ENCODE measurements at regions not wholly inside any gene's neighbourhood (a gene's known extent, or its start where the extent isn't known, plus 50 kb on each side); places are given as distances from the start of the nearest gene placed in this dataset.

DNA sequence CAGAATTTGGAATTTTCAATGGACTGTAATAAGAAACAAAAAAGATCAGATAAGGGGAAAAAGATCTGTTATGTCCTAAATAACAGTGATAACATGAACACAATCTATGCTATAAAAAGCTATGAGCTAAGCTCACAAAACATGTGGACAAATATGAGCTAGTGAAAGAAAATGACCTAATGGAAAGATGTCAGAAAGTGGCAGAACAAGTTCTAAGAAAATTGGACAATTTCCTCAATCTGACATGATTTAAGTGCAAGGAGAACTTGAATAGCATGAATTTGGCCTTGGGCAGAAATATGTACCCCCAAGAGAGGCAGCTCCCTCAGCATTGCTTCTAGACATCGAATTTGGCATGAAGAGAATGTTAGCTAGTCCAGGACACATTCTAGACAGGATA is 212.0 kb upstream of the PGR start:
- Histone ChIP-seq H3K4me3 (ENCODE audit: low read depth, low read length) (no peak overlapping the region), H3K27me3 (ENCODE audit: insufficient read depth, low read depth, severe bottlenecking) (no peaks in the 10 kb centered on the region), H3K27ac (no peak overlapping the region), H3K9me3 (ENCODE audit: severe bottlenecking) (no peaks in the 10 kb centered on the region), H3K36me3 (no peaks in the 10 kb centered on the region)
- TF ChIP-seq, protein P1, sequence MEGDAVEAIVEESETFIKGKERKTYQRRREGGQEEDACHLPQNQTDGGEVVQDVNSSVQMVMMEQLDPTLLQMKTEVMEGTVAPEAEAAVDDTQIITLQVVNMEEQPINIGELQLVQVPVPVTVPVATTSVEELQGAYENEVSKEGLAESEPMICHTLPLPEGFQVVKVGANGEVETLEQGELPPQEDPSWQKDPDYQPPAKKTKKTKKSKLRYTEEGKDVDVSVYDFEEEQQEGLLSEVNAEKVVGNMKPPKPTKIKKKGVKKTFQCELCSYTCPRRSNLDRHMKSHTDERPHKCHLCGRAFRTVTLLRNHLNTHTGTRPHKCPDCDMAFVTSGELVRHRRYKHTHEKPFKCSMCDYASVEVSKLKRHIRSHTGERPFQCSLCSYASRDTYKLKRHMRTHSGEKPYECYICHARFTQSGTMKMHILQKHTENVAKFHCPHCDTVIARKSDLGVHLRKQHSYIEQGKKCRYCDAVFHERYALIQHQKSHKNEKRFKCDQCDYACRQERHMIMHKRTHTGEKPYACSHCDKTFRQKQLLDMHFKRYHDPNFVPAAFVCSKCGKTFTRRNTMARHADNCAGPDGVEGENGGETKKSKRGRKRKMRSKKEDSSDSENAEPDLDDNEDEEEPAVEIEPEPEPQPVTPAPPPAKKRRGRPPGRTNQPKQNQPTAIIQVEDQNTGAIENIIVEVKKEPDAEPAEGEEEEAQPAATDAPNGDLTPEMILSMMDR (IDR thresholded peaks at IDR 0.05; ENCODE audit: low read depth, low read length): no peak
- no peak for DNase-seq

DNA sequence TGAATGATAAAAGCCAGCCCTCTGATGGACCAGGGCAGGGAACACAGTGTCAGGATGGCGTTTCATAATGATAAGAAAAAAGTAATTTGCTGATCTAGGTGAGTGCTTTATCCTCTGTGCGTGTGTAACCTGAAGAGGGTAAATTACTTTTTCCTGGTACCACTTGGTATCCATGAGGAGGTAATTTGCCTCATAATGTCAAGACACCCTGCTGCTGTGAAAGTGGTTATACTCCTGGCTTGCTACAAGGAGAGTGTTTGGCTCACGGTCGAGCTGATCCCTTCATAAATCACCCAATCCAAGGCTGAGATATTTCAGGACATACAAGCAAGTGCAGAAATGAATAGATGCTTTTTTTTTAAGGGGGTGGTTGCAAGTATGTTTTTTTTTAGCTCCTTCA is 207.2 kb upstream of the PGR start:
- DNase-seq: no peak
- no peak overlapping the region for H3K4me3 ChIP-seq (ENCODE audit: low read depth, low read length)
- TF ChIP-seq, protein P1 (IDR thresholded peaks at IDR 0.05; ENCODE audit: low read depth, low read length): no peak

DNA sequence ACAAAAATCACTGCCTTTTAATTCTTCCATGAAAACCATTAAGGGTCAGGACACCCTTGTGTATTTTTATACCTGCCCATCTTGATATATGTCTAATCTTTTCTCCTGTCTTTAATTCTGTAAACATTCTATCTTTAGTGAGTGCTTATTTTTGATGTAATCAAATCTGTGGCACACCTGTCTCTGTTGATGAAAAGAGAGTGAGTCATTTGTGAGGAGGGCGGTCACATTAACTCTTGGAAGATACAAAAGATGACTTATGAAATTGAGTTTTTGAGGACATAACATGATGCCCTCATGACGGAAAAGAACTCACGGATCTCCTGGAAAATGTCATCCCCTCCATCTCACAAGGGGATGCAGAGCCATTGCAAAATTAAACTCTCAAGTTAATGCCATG is 206.5 kb upstream of the PGR start:
- Histone ChIP-seq H3K9me3 (ENCODE audit: severe bottlenecking) (no peaks in the 10 kb centered on the region), H3K27me3 (ENCODE audit: insufficient read depth, low read depth, severe bottlenecking) (no peaks in the 10 kb centered on the region)

More for the DNA sequence above, 207.2 kb upstream of the PGR start:
- Histone ChIP-seq H3K27ac (no peak overlapping the region), H3K9me3 (ENCODE audit: severe bottlenecking) (no peaks in the 10 kb centered on the region), H3K27me3 (ENCODE audit: insufficient read depth, low read depth, severe bottlenecking) (no peaks in the 10 kb centered on the region), H3K36me3 (no peaks in the 10 kb centered on the region)

DNA sequence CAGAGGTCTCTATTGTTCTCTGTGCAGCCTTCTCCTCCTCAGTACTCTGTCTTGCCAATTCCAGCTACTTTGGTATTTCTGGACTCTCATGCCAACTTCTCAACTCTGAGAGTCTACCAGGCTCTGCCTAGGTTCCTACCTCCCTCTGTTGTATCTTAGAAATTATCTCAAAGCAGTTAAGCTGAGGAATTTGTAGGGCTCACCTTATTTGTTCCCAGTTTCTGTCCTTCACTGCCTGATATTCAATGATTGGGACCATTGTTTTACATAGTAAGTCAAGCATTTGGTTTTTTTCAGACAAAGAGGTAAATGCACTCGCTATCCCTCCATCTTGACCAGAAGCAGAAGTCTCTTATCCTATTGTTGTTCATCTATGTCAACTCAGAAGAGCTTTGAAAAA is 205.0 kb upstream of the PGR start:
- Histone ChIP-seq H3K9me3 (ENCODE audit: severe bottlenecking) (no peaks in the 10 kb centered on the region), H3K27me3 (ENCODE audit: insufficient read depth, low read depth, severe bottlenecking) (no peaks in the 10 kb centered on the region), H3K4me3 (ENCODE audit: low read depth, low read length) (no peak overlapping the region), H3K36me3 (no peaks in the 10 kb centered on the region), H3K27ac (no peak overlapping the region)
- no peak for DNase-seq
- TF ChIP-seq, protein P1 (IDR thresholded peaks at IDR 0.05; ENCODE audit: low read depth, low read length): no peak

More for the DNA sequence above, 206.5 kb upstream of the PGR start:
- TF ChIP-seq, protein P1 (IDR thresholded peaks at IDR 0.05; ENCODE audit: low read depth, low read length): no peak
- Histone ChIP-seq H3K36me3 (no peaks in the 10 kb centered on the region), H3K27ac (no peak overlapping the region), H3K4me3 (ENCODE audit: low read depth, low read length) (no peak overlapping the region)
- no peak for DNase-seq

DNA sequence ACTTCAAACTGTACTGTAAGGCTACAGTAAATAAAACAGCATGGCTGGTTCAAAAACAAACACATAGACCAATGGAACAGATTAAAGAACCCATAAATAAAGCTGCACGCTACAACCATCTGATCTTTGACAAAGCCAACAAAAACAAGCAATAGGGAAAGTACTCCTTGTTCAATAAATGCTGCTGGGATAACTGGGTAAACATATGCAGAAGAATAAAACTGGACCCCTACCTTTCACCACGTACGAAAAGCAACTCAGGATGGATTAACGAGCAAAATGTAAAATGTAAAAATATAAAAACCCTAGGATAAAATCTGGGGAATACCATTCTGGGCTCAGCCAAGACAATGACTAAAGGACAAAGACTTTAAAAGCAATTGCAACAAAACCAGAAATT is 201.8 kb upstream of the PGR start:
- Histone ChIP-seq H3K4me3 (ENCODE audit: low read depth, low read length) (no peak overlapping the region), H3K9me3 (ENCODE audit: severe bottlenecking) (no peaks in the 10 kb centered on the region), H3K36me3 (no peaks in the 10 kb centered on the region), H3K27me3 (ENCODE audit: insufficient read depth, low read depth, severe bottlenecking) (peaks cover 6% of the 10 kb centered on the region), H3K27ac (no peak overlapping the region)
- TF ChIP-seq, protein P1 (IDR thresholded peaks at IDR 0.05; ENCODE audit: low read depth, low read length): no peak
- DNase-seq: no peak

DNA sequence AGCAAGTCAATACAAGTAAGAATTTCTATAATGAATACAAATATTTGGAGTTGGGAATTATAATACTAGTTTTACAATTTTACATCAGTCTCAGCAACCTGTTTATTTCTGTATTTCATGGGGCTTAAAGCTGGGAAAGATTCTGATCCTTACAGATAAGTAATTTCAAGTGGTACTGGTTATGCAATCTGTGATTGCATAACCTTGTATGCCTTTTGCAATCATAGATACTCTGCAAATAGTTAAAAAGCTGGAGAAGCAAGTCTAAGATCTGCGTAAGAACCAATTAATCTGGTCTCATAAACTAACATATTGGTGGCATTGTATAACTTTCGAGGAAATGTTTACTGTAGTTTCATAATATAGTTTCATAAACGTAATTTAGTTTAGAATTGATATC is 198.3 kb upstream of the PGR start:
- no peaks in the 10 kb centered on the region for H3K9me3 ChIP-seq (ENCODE audit: severe bottlenecking)
- H3K27ac ChIP-seq: no peak overlapping the region
- TF ChIP-seq, protein P1 (IDR thresholded peaks at IDR 0.05; ENCODE audit: low read depth, low read length): no peak
- peaks cover 6% of the 10 kb centered on the region for H3K27me3 ChIP-seq (ENCODE audit: insufficient read depth, low read depth, severe bottlenecking)
- no peak overlapping the region for H3K4me3 ChIP-seq (ENCODE audit: low read depth, low read length)
- no peak for DNase-seq
- H3K36me3 ChIP-seq: no peaks in the 10 kb centered on the region

All from WERI-Rb-1 (cell line).